Pancreas (tissue), 10 donors: ENCODE measurements at regions not wholly inside any gene's neighbourhood (a gene's known extent, or its start where the extent isn't known, plus 50 kb on each side); places are given as distances from the start of the nearest gene placed in this dataset.

Source experiments
- ATAC-seq, 4 donors: fragments of 200-7000 bp; cut with Tn5 transposase; one replicate each; pipeline versions ENCODE4 v1.8.0 to v1.9.1; 2020; ENCODE audit warnings: mild to moderate bottlenecking in 4 of 4, moderate library complexity in 4 of 4
- DNase-seq, 6 donors: peaks; one replicate each; pipeline ENCODE4 v3.0.0-alpha.2; 2020
- FAIRE-seq: peaks from 2 replicates; lab custom pipeline; 2012; peaks lifted over from hg19 to GRCh38; lab: Jason Lieb, UNC
- H3K27ac ChIP-seq, 4 donors: fragments of 200-600 bp; sonication (generic); 1 replicate in 3 of 4; 2 replicates in 1 of 4; pipeline versions ENCODE4 v1.5.0 to v1.8.0; 2020
- H3K27me3 ChIP-seq, 4 donors: fragments of 200-600 bp; one replicate each; pipeline ENCODE4 v1.8.0; 2021
- H3K36me3 ChIP-seq, 3 donors: fragments of 200-600 bp; sonication (generic) in 1 of 3; one replicate each; pipeline versions ENCODE4 v1.5.0 to v1.8.0; 2020 to 2021
- H3K4me1 ChIP-seq, 3 donors: fragments of 200-600 bp; one replicate each; pipeline ENCODE4 v1.8.0; 2021
- H3K4me3 ChIP-seq, 4 donors: fragments of 200-600 bp; sonication (generic) in 2 of 4; one replicate each; pipeline versions ENCODE4 v1.5.0 to v1.8.0; 2020 to 2021
- H3K9me3 ChIP-seq, 4 donors: fragments of 200-600 bp; one replicate each; pipeline ENCODE4 v1.8.0; 2021
- CTCF ChIP-seq, 4 donors: fragments of 200-600 bp; sonication (generic) in 3 of 4; IDR thresholded peaks; one replicate each; pipeline versions ENCODE4 v1.5.0 to v1.8.0; 2021; ENCODE audit warnings: antibody characterized with exemption in 4 of 4
- WGBS, 2 donors: extraction: QIAGEN DNeasy Blood & Tissue Kit; methylation state at CpG; one replicate each; pipeline ENCODE4 v1.1.7; 2013; 5-methylcytosine and 5-hydroxymethylcytosine counted together
- intact Hi-C, 3 donors: fragments of 100-400 bp; cut with DNase I; formaldehyde crosslinking; loops; one replicate each; pipeline versions ENCODE4 v1.11.1 to v1.14.2; 2022
- donor health status: healthy with polysubstance abuse.
- donor health status: DM: no; HTN: no; CAD: no; lungs with moderate emphysema.
- donor health status: DM: no; HTN: no; CAD: no.
- donor health status: control.
- donor health status: control.
- donor health status: Bipolar disorder and iron deficiency.
- donor health status: DM: yes; HTN: yes; CAD: no.
- donor health status: DM: no; HTN: no; CAD: no.
- donor health status: DM: no; HTN: no; CAD: no.
- donor health status: DM: yes; HTN: yes; CAD: no.

- Histone ChIP-seq H3K27me3 (no peaks in the 10 kb centered on the region), H3K9me3 (no peaks in the 10 kb centered on the region), H3K27ac (no peak overlapping the region), H3K4me3 (no peak overlapping the region), H3K36me3 (no peaks in the 10 kb centered on the region), H3K4me1 (no peaks in the 10 kb centered on the region)
- WGBS, 2 donors = 89 to 100% methylated on average over 5 of the region's 5 CpGs
- no peak for ATAC-seq
- FAIRE-seq = no peak
- intact Hi-C loops = no loop called here
- no peak for TF ChIP-seq CTCF (IDR thresholded peaks at IDR 0.05)
- no peak for DNase-seq
Observed at GRCh38 chr1:181175955-181176354, 87.5 kb downstream of the IER5 start.

- no peak for ATAC-seq
- Histone ChIP-seq H3K4me3 (no peak overlapping the region), H3K27ac (no peak overlapping the region), H3K4me1 (no peaks in the 10 kb centered on the region), H3K36me3 (no peaks in the 10 kb centered on the region), H3K9me3 (no peaks in the 10 kb centered on the region), H3K27me3 (no peaks in the 10 kb centered on the region)
- FAIRE-seq = no peak
- WGBS, 2 donors = 55 to 56% methylated on average over 9 of the region's 9 CpGs
- no peak for DNase-seq
- no peak for TF ChIP-seq CTCF (IDR thresholded peaks at IDR 0.05)
- intact Hi-C loops = no loop called here
Observed at GRCh38 chr1:181178241-181178879, 89.9 kb downstream of the IER5 start.

- no peak overlapping the region for H3K27ac ChIP-seq
- 63 to 72% methylated on average over 10 of the region's 10 CpGs for WGBS, 2 donors
- H3K9me3 ChIP-seq = no peaks in the 10 kb centered on the region
- FAIRE-seq = no peak
- H3K27me3 ChIP-seq = no peaks in the 10 kb centered on the region
- H3K36me3 ChIP-seq = no peaks in the 10 kb centered on the region
- ATAC-seq = peak in 2 of 4 donors; percentile 5 to 17
- no peaks in the 10 kb centered on the region for H3K4me1 ChIP-seq
- intact Hi-C loops = no loop called here
- no peak for DNase-seq
- TF ChIP-seq CTCF (IDR thresholded peaks at IDR 0.05) = no peak
- no peak overlapping the region for H3K4me3 ChIP-seq
Observed at GRCh38 chr1:181179279-181179986, 90.9 kb downstream of the IER5 start.

GRCh38 chr1:181179987-181180365, 91.5 kb downstream of the IER5 start:
- Histone ChIP-seq H3K27me3 (no peaks in the 10 kb centered on the region), H3K9me3 (no peaks in the 10 kb centered on the region), H3K4me3 (no peak overlapping the region), H3K36me3 (no peaks in the 10 kb centered on the region), H3K4me1 (no peaks in the 10 kb centered on the region), H3K27ac (no peak overlapping the region)
- DNase-seq = peak in 1 of 6 donors; percentile 20
- no peak for TF ChIP-seq CTCF (IDR thresholded peaks at IDR 0.05)
- intact Hi-C loops = loop anchor here in 1 of 3 donors (10.0 kb wide), 1 partner anchor 245 kb away; no protein-coding TSS in a partner anchor
- FAIRE-seq = no peak
- peak in 3 of 4 donors; percentile 59 to 86 (median 85) for ATAC-seq
- WGBS, 2 donors = 30 to 46% methylated on average over 6 of the region's 6 CpGs
